HFFc6 (cell line): ENCODE measurements at regions not wholly inside any gene's neighbourhood (a gene's known extent, or its start where the extent isn't known, plus 50 kb on each side); places are given as distances from the start of the nearest gene placed in this dataset.

Experiments used
- DNase-seq: peaks from one replicate; pipeline ENCODE4 v3.0.0-alpha.2; 2018
- H3K27ac Mint-ChIP-seq: 2 replicates; pipeline ENCODE4 v1.8.0; 2020; ENCODE audit warnings: mild to moderate bottlenecking, mixed read lengths
- H3K27me3 Mint-ChIP-seq: 2 replicates; pipeline ENCODE4 v1.8.0; 2021; ENCODE audit warnings: mild to moderate bottlenecking, moderate library complexity, mixed read lengths; ENCODE audit not compliant: insufficient read depth
- H3K36me3 Mint-ChIP-seq: 2 replicates; pipeline ENCODE4 v1.8.0; 2021; ENCODE audit warnings: low read depth, mixed read lengths
- H3K4me1 Mint-ChIP-seq: 2 replicates; pipeline ENCODE4 v1.8.0; 2020; ENCODE audit warnings: low read depth, mixed read lengths
- H3K4me3 Mint-ChIP-seq: 2 replicates; pipeline ENCODE4 v1.8.0; 2020; ENCODE audit warnings: mild to moderate bottlenecking, moderate library complexity, mixed read lengths
- H3K9me3 Mint-ChIP-seq: 2 replicates; pipeline ENCODE4 v1.8.0; 2020; ENCODE audit warnings: mild to moderate bottlenecking, mixed read lengths
- TF ChIP-seq, protein P1 (sequence below): fragments of 200-600 bp; sonication (generic); IDR thresholded peaks from 2 replicates; pipeline ENCODE4 v1.5.0; 2021; ENCODE audit warnings: antibody characterized with exemption, mild to moderate bottlenecking

DNA sequence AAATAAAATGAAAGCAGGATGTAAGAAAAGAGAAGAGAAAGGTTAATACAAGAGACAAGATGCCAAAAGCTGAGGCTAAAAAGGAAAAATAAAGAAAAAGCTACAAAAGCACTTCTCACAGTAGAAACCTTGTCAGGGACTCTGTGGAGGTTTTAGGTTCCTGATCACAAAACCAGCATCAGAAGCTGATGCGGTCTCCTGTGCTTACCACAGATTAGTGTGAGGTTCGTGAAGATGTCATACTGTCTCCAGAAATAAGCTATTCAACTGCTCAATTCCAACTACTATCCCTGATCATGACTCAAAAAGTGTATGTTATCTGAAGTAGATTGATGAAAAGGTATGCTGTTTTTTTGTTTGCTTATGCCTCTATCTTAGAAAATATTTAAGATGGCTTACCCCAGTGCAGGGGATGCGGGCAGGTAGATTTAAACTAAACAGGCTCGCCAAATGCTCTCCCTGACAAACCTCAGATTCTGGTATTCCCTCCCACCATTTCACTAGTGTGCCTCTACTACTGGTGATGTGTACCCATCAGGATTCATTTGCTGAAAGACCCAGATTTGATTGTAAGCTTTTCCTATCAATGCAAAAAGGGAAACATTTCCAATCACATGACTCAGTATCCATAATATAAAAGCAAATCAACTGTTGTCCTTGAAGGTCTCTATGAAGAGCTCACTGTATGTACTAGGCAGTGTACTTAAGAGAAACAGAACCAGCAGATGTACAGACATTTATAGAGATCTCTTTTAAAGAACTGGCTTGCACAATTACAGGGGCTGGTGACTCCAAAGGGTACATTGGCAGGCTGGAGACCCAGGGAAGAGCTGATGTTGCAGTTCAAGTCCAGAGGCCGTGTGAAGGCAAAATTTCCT, 169.5 kb upstream of the FOXN3 start:
- no peak for DNase-seq
- Mint-ChIP-seq H3K4me3 (no peak overlapping the region), H3K27me3 (peaks cover 2% of the 10 kb centered on the region; the same call in 1 of the 2 replicates), H3K36me3 (peaks cover 16% of the 10 kb centered on the region), H3K27ac (no peak overlapping the region), H3K4me1 (peaks cover 7% of the 10 kb centered on the region; the same call in 1 of the 2 replicates), H3K9me3 (no peaks in the 10 kb centered on the region)
- TF ChIP-seq, protein P1, sequence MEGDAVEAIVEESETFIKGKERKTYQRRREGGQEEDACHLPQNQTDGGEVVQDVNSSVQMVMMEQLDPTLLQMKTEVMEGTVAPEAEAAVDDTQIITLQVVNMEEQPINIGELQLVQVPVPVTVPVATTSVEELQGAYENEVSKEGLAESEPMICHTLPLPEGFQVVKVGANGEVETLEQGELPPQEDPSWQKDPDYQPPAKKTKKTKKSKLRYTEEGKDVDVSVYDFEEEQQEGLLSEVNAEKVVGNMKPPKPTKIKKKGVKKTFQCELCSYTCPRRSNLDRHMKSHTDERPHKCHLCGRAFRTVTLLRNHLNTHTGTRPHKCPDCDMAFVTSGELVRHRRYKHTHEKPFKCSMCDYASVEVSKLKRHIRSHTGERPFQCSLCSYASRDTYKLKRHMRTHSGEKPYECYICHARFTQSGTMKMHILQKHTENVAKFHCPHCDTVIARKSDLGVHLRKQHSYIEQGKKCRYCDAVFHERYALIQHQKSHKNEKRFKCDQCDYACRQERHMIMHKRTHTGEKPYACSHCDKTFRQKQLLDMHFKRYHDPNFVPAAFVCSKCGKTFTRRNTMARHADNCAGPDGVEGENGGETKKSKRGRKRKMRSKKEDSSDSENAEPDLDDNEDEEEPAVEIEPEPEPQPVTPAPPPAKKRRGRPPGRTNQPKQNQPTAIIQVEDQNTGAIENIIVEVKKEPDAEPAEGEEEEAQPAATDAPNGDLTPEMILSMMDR, result no peak

DNA sequence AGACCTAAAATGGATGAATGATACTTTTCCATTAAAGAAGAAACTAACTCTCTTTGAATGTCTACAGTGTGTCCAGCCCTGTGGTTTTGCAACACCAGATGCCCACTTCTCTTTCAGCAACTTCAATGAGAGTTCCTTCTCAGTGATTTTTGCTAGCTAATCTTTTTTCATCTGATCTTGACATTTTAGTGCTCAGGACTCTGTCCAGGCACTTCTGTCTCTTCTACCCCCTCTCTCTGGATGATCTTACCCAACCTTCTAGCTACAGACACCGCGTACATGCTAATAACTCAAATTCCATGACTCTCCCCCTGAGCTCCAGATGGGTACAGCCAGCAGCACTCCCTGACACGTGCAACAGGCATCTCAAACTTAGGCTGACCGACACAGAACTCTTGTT, 161.1 kb upstream of the FOXN3 start:
- TF ChIP-seq, protein P1, result no peak
- H3K27me3 Mint-ChIP-seq, result no peaks in the 10 kb centered on the region
- H3K36me3 Mint-ChIP-seq, result 0 out of 2 replicates have a peak, but pooled peaks cover 8% of the 10 kb centered on the region
- no peak for DNase-seq
- H3K4me1 Mint-ChIP-seq, result peaks cover 21% of the 10 kb centered on the region
- H3K27ac Mint-ChIP-seq, result peak overlapping the region; percentile 4
- H3K4me3 Mint-ChIP-seq, result no peak overlapping the region
- H3K9me3 Mint-ChIP-seq, result no peaks in the 10 kb centered on the region

DNA sequence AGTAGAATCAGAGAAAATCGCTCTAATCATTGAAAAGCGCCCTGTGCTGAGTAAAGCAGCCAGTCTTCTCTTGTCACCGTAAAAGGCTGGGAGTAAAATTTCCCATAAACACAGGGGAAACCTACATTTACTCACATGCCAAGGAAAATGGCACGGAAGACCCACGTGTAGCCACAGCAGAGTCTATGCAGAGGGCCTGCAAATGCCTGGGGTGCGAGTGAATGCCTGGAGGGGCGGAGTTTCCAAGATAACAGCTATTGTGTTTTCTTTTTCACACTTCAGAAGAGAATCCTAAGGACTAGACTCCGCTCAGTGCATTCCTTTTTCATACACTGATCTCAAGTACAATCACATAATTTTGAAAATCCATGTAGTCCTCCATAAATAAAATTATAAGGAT, 159.9 kb upstream of the FOXN3 start:
- Mint-ChIP-seq H3K4me1 (peaks cover 18% of the 10 kb centered on the region), H3K4me3 (no peak overlapping the region), H3K27me3 (no peaks in the 10 kb centered on the region), H3K27ac (no peak overlapping the region), H3K9me3 (no peaks in the 10 kb centered on the region), H3K36me3 (0 out of 2 replicates have a peak, but pooled peaks cover 5% of the 10 kb centered on the region)
- TF ChIP-seq, protein P1, result no peak
- no peak for DNase-seq

DNA sequence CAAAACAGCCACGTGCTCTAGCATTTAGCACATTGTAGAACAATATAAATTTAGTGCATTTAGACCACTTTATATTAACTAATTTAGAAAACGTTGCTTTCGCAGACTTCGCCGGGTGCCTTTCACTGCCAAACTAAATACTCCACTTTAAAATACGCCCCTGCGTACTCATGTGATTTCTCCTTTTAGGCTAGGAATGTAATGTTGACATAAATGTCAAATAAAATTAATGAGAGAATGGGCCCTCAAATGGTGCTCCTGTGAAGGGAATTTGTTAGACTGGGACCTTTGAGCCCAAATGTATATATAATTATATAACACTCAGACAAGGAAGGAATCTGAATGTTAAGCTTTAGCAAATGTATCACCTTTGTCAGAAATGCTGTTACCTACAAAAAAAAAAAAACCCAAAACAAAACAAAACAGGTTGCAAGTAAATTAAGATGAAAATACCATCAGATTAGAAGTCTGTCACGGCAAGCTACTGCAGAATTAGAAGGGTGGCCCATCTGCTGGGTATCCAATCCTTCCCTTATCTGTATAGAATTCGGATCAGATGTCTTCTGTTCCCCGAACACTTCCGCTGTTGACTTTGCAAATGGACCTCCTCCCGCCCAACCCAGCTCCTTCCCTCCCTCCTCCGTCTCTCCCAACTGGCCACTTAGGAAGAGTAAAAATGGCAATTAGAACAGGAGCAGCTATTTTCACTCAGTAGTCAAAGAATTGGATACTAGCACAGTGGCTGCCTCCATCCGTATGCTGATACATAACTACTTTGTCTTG, 159.3 kb upstream of the FOXN3 start:
- Mint-ChIP-seq H3K4me3 (no peak overlapping the region), H3K27me3 (no peaks in the 10 kb centered on the region), H3K9me3 (no peaks in the 10 kb centered on the region), H3K27ac (no peak overlapping the region), H3K36me3 (0 out of 2 replicates have a peak, but pooled peaks cover 4% of the 10 kb centered on the region), H3K4me1 (peaks cover 14% of the 10 kb centered on the region)
- TF ChIP-seq, protein P1, result no peak
- no peak for DNase-seq

DNA sequence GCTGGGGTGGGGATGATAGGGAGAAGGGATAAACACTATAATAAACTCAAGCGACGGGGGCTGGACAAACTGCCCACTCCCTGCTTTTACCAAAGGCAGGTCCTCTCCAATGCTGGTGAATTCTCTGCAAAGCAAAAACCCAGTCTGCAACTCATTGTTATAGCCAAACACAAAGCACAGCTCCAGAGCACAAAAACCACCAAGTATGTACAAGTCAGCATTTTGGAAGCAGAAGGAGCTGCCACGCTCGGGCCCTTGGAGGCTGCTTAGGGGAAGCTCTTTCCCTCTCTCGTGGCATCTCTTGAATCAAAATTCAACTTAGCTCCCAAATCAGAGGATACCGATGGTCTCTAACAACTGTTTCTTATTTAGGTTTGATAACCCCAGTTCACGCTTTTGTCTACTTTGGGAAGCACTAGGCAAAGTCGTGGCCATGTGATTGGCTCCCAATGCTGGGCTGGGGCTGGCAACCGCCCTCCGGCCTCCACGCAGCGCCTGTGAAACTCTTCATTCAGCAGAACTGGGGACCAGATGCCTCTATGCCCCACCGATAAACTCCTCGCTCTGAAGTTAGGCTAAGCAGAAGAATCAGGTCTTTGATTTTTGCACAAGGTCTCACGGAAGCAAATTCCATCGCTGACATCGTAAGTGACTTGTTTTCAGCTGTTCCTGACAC, 158.5 kb upstream of the FOXN3 start:
- TF ChIP-seq, protein P1, result no peak
- Mint-ChIP-seq H3K9me3 (no peaks in the 10 kb centered on the region), H3K27me3 (no peaks in the 10 kb centered on the region), H3K4me1 (peaks cover 14% of the 10 kb centered on the region), H3K4me3 (no peak overlapping the region), H3K27ac (no peak overlapping the region), H3K36me3 (0 out of 2 replicates have a peak, but pooled peaks cover 4% of the 10 kb centered on the region)
- no peak for DNase-seq
